ENCODE measurements at regions not wholly inside any gene's neighbourhood (a gene's known extent, or its start where the extent isn't known, plus 50 kb on each side); places are given as distances from the start of the nearest gene placed in this dataset.

DNA sequence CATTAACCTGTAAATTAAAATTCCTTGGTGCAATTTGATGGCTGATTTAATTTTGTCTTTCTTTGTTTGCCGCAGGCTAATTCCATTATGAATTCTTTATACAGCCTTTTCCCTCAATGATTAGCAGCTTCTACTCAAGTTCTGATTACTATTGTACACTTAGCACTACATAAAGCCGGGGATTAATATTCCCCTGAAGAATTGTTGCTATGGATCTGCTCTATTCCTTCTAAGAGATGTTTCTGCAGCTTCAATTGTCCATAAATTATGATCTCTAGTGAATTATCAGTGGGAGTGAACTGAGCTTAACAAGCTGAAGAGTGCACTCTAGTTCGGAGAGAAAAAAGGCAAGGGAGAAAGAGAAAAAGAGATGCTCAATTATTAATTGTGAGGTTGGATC lies 433.7 kb upstream of the SPRED2 start:
- BruUV-seq (replicated peaks), result no TSS peak
- Histone ChIP-seq H3K4me3 (ENCODE audit: low read depth in 2 of 2, low read length in 2 of 2) (no peak overlapping the region), H3K9me3 (ENCODE audit: control insufficient read depth, insufficient read depth, low read depth, low read length) (no peaks in the 10 kb centered on the region), H3K36me3 (ENCODE audit: control insufficient read depth, insufficient read depth, low read length) (no peaks in the 10 kb centered on the region), H3K27me3 (ENCODE audit: control insufficient read depth, insufficient read depth, low read length) (peaks cover 4% of the 10 kb centered on the region), H3K4me1 (ENCODE audit: control insufficient read depth, insufficient read depth, low read length) (no peaks in the 10 kb centered on the region), H3K27ac (ENCODE audit: low read length) (no peak overlapping the region)
- ChIA-PET CTCF (no interaction called here), POLR2A (no interaction called here)
- DNase-seq (ENCODE audit: low read depth, low spot score), result no peak
- intact Hi-C loops (cut with micrococcal nuclease; ENCODE audit: unreplicated experiment) (no loop called here), in situ Hi-C loops (cut with HindIII; ENCODE audit: low pct_unique_long_range_greater_than_20kb, low sequenced_read_pairs) (no loop called here)
- TF ChIP-seq, protein P1, sequence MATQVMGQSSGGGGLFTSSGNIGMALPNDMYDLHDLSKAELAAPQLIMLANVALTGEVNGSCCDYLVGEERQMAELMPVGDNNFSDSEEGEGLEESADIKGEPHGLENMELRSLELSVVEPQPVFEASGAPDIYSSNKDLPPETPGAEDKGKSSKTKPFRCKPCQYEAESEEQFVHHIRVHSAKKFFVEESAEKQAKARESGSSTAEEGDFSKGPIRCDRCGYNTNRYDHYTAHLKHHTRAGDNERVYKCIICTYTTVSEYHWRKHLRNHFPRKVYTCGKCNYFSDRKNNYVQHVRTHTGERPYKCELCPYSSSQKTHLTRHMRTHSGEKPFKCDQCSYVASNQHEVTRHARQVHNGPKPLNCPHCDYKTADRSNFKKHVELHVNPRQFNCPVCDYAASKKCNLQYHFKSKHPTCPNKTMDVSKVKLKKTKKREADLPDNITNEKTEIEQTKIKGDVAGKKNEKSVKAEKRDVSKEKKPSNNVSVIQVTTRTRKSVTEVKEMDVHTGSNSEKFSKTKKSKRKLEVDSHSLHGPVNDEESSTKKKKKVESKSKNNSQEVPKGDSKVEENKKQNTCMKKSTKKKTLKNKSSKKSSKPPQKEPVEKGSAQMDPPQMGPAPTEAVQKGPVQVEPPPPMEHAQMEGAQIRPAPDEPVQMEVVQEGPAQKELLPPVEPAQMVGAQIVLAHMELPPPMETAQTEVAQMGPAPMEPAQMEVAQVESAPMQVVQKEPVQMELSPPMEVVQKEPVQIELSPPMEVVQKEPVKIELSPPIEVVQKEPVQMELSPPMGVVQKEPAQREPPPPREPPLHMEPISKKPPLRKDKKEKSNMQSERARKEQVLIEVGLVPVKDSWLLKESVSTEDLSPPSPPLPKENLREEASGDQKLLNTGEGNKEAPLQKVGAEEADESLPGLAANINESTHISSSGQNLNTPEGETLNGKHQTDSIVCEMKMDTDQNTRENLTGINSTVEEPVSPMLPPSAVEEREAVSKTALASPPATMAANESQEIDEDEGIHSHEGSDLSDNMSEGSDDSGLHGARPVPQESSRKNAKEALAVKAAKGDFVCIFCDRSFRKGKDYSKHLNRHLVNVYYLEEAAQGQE (IDR thresholded peaks at IDR 0.05; ENCODE audit: insufficient read depth in 1 of 2, low read depth in 2 of 2, low read length in 1 of 2), result no peak
- TF ChIP-seq SIN3A (IDR thresholded peaks at IDR 0.05; ENCODE audit: borderline replicate concordance, insufficient read depth, low read depth, low read length) (no peak), TCF7L2 (IDR thresholded peaks at IDR 0.05; ENCODE audit: low read depth, low read length) (no peak), CTCF (IDR thresholded peaks at IDR 0.05) (no peak), POLR2AphosphoS5 (IDR thresholded peaks at IDR 0.05; ENCODE audit: low read depth, low read length) (no peak)
- no peak for ATAC-seq

GRCh38 chr2:65864619-65865018 lies 432.2 kb upstream of the SPRED2 start:
- Histone ChIP-seq H3K9me3 (ENCODE audit: control insufficient read depth, insufficient read depth, low read depth, low read length) (no peaks in the 10 kb centered on the region), H3K27ac (ENCODE audit: low read length) (no peak overlapping the region), H3K4me3 (ENCODE audit: low read depth in 2 of 2, low read length in 2 of 2) (no peak overlapping the region), H3K4me1 (ENCODE audit: control insufficient read depth, insufficient read depth, low read length) (no peaks in the 10 kb centered on the region), H3K36me3 (ENCODE audit: control insufficient read depth, insufficient read depth, low read length) (no peaks in the 10 kb centered on the region), H3K27me3 (ENCODE audit: control insufficient read depth, insufficient read depth, low read length) (peaks cover 4% of the 10 kb centered on the region)
- TF ChIP-seq TCF7L2 (IDR thresholded peaks at IDR 0.05; ENCODE audit: low read depth, low read length) (no peak), CTCF (IDR thresholded peaks at IDR 0.05) (no peak), POLR2AphosphoS5 (IDR thresholded peaks at IDR 0.05; ENCODE audit: low read depth, low read length) (no peak), SIN3A (IDR thresholded peaks at IDR 0.05; ENCODE audit: borderline replicate concordance, insufficient read depth, low read depth, low read length) (no peak)
- TF ChIP-seq, protein P1 (IDR thresholded peaks at IDR 0.05; ENCODE audit: insufficient read depth in 1 of 2, low read depth in 2 of 2, low read length in 1 of 2), result no peak
- intact Hi-C loops (cut with micrococcal nuclease; ENCODE audit: unreplicated experiment) (no loop called here), in situ Hi-C loops (cut with HindIII; ENCODE audit: low pct_unique_long_range_greater_than_20kb, low sequenced_read_pairs) (no loop called here)
- DNase-seq (ENCODE audit: low read depth, low spot score) (no peak), ATAC-seq (no peak)
- CTCF ChIA-PET, result no interaction called here
- POLR2A ChIA-PET, result no interaction called here
- no TSS peak for BruUV-seq (replicated peaks)

Data from Panc1 (cell line).